ENCODE measurements at regions not wholly inside any gene's neighbourhood (a gene's known extent, or its start where the extent isn't known, plus 50 kb on each side); places are given as distances from the start of the nearest gene placed in this dataset.

- TF ChIP-seq TCF4 (CRISPR knock-in tag; IDR thresholded peaks at IDR 0.05; ENCODE audit: borderline replicate concordance) (no peak), PPARA (CRISPR knock-in tag; IDR thresholded peaks at IDR 0.05; ENCODE audit: borderline replicate concordance) (no peak), ARNTL (CRISPR knock-in tag; IDR thresholded peaks at IDR 0.05; ENCODE audit: borderline replicate concordance, low read depth) (no peak), BACH2 (CRISPR knock-in tag; IDR thresholded peaks at IDR 0.05; ENCODE audit: borderline replicate concordance) (no peak), ESRRG (CRISPR knock-in tag; IDR thresholded peaks at IDR 0.05) (no peak), PATZ1 (CRISPR knock-in tag; IDR thresholded peaks at IDR 0.05; ENCODE audit: borderline replicate concordance) (no peak), RARB (CRISPR knock-in tag; IDR thresholded peaks at IDR 0.05) (no peak), ZNF565 (CRISPR knock-in tag; conservative IDR thresholded peaks at IDR 0.05; ENCODE audit: low read depth) (no peak)
These were observed 1446.8 kb downstream of the PCDH9 start for GRCh38 chr13:65783383-65783782.
